NT2/D1 (cell line): ENCODE measurements at regions not wholly inside any gene's neighbourhood (a gene's known extent, or its start where the extent isn't known, plus 50 kb on each side); places are given as distances from the start of the nearest gene placed in this dataset.

Experiments used
- SUZ12 ChIP-seq: IDR thresholded peaks from 2 replicates; pipeline ENCODE4 v1.6.1; 2011; ENCODE audit not compliant: insufficient read length, insufficient read depth; ENCODE audit errors: extremely low read depth
- YY1 ChIP-seq: IDR thresholded peaks from 2 replicates; pipeline ENCODE4 v1.6.1; 2011; ENCODE audit not compliant: insufficient read length, insufficient read depth

DNA sequence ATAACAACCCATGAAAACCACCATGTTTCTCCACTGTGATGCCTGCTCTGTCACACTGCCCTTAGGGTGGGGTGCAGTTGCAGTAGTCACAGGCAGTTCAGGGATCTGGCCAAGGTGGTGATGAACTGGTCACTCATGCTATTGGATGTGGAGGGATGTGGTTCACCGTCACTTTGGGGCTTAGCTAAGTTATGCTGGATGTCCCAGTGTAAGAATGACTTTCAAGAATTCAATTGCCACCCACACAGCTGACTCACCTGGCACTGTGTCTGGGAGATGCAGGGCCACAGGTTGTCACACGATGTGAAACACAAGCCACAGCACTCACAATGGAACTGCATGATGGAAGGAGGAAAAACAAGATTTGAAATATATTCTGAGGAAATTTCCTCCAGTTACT is 146.1 kb upstream of the CTNNB1 start:
- no peak for TF ChIP-seq YY1
- TF ChIP-seq SUZ12, result no peak
